AML-193 (cell line): ENCODE measurements at regions not wholly inside any gene's neighbourhood (a gene's known extent, or its start where the extent isn't known, plus 50 kb on each side); places are given as distances from the start of the nearest gene placed in this dataset.

Experiments used
- DNase-seq, 2 experiments: peaks; one replicate each; lab custom pipeline; 2025; lab: John Stamatoyannopoulos, UW

- DNase-seq, result no peak
Observed at GRCh38 chr6:148249160-148249559, 93.5 kb upstream of the SASH1 start.

- DNase-seq, result no peak
Observed at GRCh38 chr6:148249679-148250375, 92.8 kb upstream of the SASH1 start.

- peak; percentile 21 to 30 for DNase-seq
Observed at GRCh38 chr6:148250975-148251685, 91.5 kb upstream of the SASH1 start.

DNA sequence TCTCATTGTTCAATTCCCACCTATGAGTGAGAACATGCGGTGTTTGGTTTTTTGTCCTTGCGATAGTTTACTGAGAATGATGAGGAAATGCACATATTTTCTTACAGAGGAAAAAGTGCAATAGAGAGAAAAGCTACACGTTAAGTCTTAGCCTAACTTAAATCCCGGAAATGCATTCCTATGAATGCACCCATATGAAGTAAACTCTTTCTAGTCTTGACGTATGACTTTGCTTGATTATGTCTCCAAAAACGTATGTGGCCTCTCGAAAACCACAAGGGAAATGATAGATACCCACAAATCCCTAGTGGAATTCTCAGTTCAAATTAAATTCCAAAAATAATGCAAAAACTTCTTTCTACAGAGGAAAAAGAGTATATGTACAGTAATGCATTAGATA is 90.7 kb upstream of the SASH1 start:
- no peak for DNase-seq

DNA sequence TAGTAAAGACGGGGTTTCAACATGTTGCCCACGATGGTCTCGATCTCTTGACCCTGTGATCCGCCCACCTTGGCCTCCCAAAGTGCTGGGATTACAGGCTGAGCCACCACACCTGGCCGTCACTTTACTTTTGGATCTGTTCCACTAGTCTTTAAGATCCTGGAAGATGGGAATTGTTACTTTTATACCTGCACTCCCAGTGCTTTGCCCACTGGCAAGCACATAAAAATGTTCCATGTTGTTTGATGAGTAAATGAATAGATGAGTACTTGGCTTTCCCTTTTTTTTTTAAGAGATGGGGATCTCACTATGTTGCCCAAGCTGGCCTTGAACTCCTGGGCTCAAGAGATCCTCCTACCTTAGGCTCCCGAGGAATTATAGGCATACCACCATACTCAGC is 84.8 kb upstream of the SASH1 start:
- no peak for DNase-seq

DNA sequence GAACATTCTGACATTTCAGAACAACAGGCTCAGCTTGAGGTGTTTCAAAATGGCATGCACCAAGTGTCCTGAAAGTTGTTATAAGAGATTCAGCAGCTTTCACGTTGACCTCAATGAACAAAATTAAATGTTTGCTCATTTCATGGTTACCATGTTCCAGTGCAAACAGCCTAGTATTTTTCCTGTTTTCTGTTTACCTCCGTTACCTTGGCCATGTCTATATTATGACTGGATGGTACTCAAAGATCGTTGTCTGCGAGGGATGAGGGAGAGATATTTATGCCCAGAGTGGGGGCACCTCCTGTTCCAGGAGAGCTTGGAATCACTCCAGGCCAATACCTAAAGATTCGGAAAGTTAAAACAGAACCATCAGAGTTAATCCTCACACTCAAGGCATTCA is 83.8 kb upstream of the SASH1 start:
- no peak for DNase-seq

DNA sequence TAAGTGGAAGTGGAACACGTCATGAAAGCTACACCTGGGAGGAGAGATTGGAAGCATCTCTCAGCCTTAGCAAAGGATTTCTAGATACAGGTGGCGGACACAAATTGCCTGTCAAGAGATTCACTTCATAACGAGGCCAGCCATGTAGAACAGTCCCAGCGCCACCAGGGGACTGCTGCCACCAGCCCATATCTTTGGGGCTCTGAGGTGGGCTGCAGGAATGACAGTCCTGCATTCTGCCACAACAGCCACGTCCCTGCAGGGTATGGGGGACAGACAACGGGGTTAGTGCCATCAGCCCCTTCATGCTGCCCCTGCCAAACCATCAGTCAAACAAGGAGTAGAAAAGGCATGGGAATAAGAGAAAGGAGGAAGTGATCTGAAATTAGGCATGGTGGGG is 81.2 kb upstream of the SASH1 start:
- no peak for DNase-seq

DNA sequence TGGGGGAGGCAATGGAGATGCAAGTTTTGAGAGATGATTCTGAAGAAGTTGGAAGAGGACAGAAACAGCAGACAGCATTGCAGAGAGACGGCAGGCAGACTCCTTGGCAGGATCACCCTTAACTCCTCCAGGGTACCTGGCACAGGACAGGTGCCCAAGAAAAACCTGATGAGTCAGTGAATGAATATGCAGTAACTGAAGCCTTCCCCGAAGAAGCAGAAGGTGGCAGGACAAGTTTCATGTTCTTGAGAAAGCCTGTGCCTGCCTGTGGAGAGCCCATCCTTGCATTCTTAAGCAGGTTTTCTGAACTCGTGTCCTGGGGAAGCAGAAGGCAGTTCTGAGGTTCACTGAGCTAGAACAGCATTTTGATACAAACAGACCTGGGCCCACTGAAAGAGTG is 79.6 kb upstream of the SASH1 start:
- DNase-seq, result no peak

DNA sequence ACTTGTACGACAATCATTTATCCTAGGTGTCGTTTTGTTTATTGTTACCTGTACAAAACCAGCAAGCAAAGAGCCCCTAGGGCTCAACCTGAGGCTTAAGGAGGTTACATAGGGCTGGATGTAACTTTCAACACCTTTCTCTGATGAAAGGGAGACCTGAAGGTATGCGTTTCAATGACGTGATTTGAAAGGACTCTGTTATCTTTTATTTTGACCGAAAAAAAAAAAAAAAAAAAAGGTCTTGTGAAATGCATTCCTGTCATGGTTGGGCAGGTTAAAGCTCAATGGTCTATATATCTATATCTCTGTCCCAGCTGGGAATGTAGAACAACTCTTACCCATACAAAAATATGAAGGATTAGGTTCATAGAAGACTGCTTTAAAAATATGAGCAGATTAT is 78.7 kb upstream of the SASH1 start:
- DNase-seq, result no peak

GRCh38 chr6:148265054-148265453 is 77.6 kb upstream of the SASH1 start:
- DNase-seq, result no peak

- DNase-seq, result no peak
Observed at GRCh38 chr6:148269386-148269785, 73.3 kb upstream of the SASH1 start.

GRCh38 chr6:148271711-148272439 is 70.8 kb upstream of the SASH1 start:
- DNase-seq, result no peak

- DNase-seq, result no peak
Observed at GRCh38 chr6:148272597-148272996, 70.0 kb upstream of the SASH1 start.

- no peak for DNase-seq
Observed at GRCh38 chr6:148273962-148274752, 68.5 kb upstream of the SASH1 start.

DNA sequence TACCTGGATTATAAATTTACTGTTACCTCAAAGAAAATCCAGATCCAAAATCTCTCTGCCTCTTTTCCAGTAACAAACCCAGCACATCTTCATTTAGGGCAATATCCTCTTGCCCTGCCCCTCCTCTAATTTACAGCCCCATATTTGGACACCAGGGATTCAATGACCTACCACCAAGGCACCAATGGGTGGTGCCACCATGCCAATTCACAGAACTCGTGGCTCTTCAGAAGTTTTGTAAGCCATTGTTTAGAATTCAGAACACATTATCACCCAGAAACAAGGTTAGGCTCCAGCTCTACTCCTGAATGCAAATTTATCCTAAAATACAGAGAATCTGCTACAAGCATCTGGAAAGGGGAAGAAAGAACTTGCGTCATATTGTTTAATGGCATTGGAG is 67.8 kb upstream of the SASH1 start:
- DNase-seq, result no peak

- DNase-seq, result no peak
Observed at GRCh38 chr6:148285205-148285604, 57.4 kb upstream of the SASH1 start.

- no peak for DNase-seq
Observed at GRCh38 chr6:148286563-148286962, 56.1 kb upstream of the SASH1 start.

- no peak for DNase-seq
Observed at GRCh38 chr6:148287623-148288333, 54.9 kb upstream of the SASH1 start.

GRCh38 chr6:148288541-148288940 is 54.1 kb upstream of the SASH1 start:
- DNase-seq, result no peak

GRCh38 chr6:148289153-148289552 is 53.5 kb upstream of the SASH1 start:
- no peak for DNase-seq

DNA sequence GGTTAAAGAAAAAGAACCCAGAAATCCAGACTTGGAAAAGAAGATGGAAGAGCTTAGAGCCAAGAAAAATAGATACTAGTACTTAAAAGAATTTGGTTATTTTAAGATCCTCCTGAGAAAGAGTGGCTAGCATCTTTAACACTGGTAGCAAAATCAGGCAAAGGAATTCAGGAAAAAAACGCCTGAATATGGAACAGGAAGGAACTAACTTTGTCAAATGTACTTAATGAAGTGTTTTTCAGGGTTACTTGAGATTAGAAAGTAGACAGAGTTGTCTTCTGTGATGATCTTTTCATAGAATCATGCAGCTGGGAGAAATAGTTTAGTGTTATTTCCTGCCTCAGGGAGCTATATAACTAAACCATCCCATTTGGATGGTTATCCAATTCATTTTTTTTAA is 50.8 kb upstream of the SASH1 start:
- no peak for DNase-seq
